22Rv1 (cell line): ENCODE measurements at regions not wholly inside any gene's neighbourhood (a gene's known extent, or its start where the extent isn't known, plus 50 kb on each side); places are given as distances from the start of the nearest gene placed in this dataset.

Experiments
- CTCF ChIP-seq: fragments of 450-650 bp; IDR thresholded peaks from 2 replicates; pipeline ENCODE4 v1.5.1; 2017; ENCODE audit warnings: mild to moderate bottlenecking
- ZFX ChIP-seq: fragments of 450-650 bp; IDR thresholded peaks from 2 replicates; pipeline ENCODE4 v1.6.1; 2017; ENCODE audit warnings: antibody characterized with exemption, borderline replicate concordance

DNA sequence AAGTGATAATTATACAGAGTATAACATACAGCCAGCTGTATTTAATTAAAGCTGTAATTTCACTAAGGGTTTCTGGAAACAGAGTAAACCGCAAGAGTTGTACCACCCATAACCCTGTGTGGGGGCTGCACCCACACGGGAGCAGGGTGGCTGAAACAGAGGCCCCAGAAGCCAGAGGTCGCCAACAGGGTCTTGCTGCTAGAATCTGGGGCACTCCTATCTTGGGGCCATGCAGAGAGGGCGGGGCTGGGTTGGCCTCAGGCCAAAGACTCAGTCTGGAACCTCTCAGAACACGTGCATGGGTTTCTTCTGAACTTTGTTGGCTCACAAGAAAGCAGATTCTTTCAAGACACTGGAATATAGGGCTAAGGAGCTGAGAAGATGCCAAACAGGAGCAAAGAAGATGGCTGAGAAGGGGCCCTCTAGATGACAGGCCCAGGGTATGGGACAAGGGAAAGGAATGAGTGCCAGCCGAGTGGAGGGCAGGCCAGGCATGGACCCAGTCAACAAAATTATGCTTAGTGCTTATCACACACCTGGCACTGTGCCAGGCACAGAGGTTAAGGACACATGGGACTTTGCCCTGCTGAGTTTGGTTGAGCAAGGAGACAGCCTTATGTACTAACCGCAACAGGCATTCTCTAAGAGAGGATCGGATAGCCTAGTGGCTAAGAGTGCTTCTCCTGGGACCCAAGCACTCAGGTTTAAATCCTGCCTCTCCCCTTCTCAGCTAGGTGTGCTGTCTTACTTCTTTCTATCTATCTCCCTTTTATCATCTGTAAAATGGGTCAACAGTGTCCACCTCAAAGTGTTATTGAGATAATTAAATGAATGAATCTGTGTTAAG lies 96.6 kb upstream of the FOXP4 start:
- TF ChIP-seq CTCF (no peak), ZFX (no peak)
